K562 (cell line): ENCODE measurements at regions not wholly inside any gene's neighbourhood (a gene's known extent, or its start where the extent isn't known, plus 50 kb on each side); places are given as distances from the start of the nearest gene placed in this dataset.

Source experiments
- BCLAF1 ChIP-seq, 2 experiments: fragments of 450-650 bp in 1 of 2; IDR thresholded peaks; 2 replicates each; pipeline ENCODE4 v1.6.1; 2011 to 2017; ENCODE audit warnings: low read depth in 2 of 2, antibody characterized with exemption in 1 of 2, borderline replicate concordance in 1 of 2, low read length in 1 of 2, mild to moderate bottlenecking in 1 of 2, mixed read lengths in 1 of 2; ENCODE audit not compliant: control insufficient read depth in 1 of 2
- BRD9 ChIP-seq: fragments of 450-650 bp; IDR thresholded peaks from 2 replicates; pipeline ENCODE4 v1.6.1; 2018; ENCODE audit warnings: low read depth; ENCODE audit not compliant: partially characterized antibody
- CHD1 ChIP-seq: fragments of 200-600 bp; sonication (generic); IDR thresholded peaks from one replicate; pipeline ENCODE4 v1.6.1; 2012; ENCODE audit warnings: mild to moderate bottlenecking, moderate library complexity, low read length, inconsistent platforms
- CREB3L1 ChIP-seq: fragments of 450-650 bp; IDR thresholded peaks from 2 replicates; pipeline ENCODE4 v1.6.1; 2014; ENCODE audit warnings: low read depth, mild to moderate bottlenecking, moderate library complexity, borderline replicate concordance
- E2F6 ChIP-seq, 2 experiments: IDR thresholded peaks; 2 replicates each; pipeline ENCODE4 v1.6.1; 2011; ENCODE audit warnings: borderline replicate concordance in 1 of 2, control low read depth in 1 of 2, low read depth in 1 of 2, low read length in 1 of 2, mild to moderate bottlenecking in 1 of 2, mixed read lengths in 1 of 2, moderate library complexity in 1 of 2; ENCODE audit not compliant: insufficient read depth in 1 of 2, insufficient read length in 1 of 2, poor library complexity in 1 of 2, severe bottlenecking in 1 of 2; ENCODE audit errors: extremely low read depth in 1 of 2
- FOSL1 ChIP-seq: fragments of 200-800 bp; sonication (Bioruptor generic); conservative IDR thresholded peaks from 2 replicates; pipeline ENCODE4 v1.6.1; 2016; ENCODE audit warnings: missing genetic modification characterization, missing compliant biosample characterization
- HOMEZ ChIP-seq: fragments of 250-450 bp; sonication (Bioruptor Pico); IDR thresholded peaks from 2 replicates; pipeline ENCODE4 v1.4.0; 2020; ENCODE audit warnings: mild to moderate bottlenecking, moderate library complexity
- ILK ChIP-seq: fragments of 450-650 bp; IDR thresholded peaks from 2 replicates; pipeline ENCODE4 v1.6.1; 2016; ENCODE audit warnings: missing genetic modification characterization, low read depth, mild to moderate bottlenecking, missing compliant biosample characterization, moderate library complexity, borderline replicate concordance
- MEF2D ChIP-seq: conservative IDR thresholded peaks from 2 replicates; pipeline ENCODE4 v1.6.1; 2016; ENCODE audit warnings: low read depth, missing genetic modification characterization, missing compliant biosample characterization
- NCOA1 ChIP-seq: fragments of 450-650 bp; IDR thresholded peaks from 2 replicates; pipeline ENCODE4 v1.6.1; 2016; ENCODE audit warnings: low read depth
- SMAD2 ChIP-seq: fragments of 150-350 bp; IDR thresholded peaks from 2 replicates; pipeline ENCODE4 v1.6.1; 2014; ENCODE audit warnings: low read depth, mild to moderate bottlenecking, low read length
- SP1 ChIP-seq: sonication (generic); formaldehyde crosslinking; IDR thresholded peaks from 2 replicates; pipeline ENCODE4 v1.8.1; 2022; ENCODE audit warnings: mild to moderate bottlenecking, missing genetic modification reagents
- TCF3 ChIP-seq: sonication (generic); formaldehyde crosslinking; IDR thresholded peaks from 2 replicates; pipeline ENCODE4 v1.4.0; 2020; ENCODE audit warnings: mild to moderate bottlenecking, missing genetic modification reagents
- ZBTB49 ChIP-seq: sonication (generic); formaldehyde crosslinking; IDR thresholded peaks from 2 replicates; pipeline ENCODE4 v1.8.0; 2022; ENCODE audit warnings: missing genetic modification reagents, mild to moderate bottlenecking, borderline replicate concordance
- ZC3H11A ChIP-seq: IDR thresholded peaks from 2 replicates; pipeline ENCODE4 v1.6.1; 2012; ENCODE audit warnings: low read depth, low read length, improper control_type of control experiment
- ZFP1 ChIP-seq: fragments of 450-650 bp; formaldehyde crosslinking; IDR thresholded peaks from 2 replicates; pipeline ENCODE4 v1.4.0; 2020; ENCODE audit warnings: mild to moderate bottlenecking, mixed read lengths
- ZNF41 ChIP-seq: fragments of 250-450 bp; sonication (Bioruptor Pico); conservative IDR thresholded peaks from 2 replicates; pipeline ENCODE4 v1.4.0; 2020; ENCODE audit warnings: mild to moderate bottlenecking

GRCh38 chr2:39492095-39492590 is 55.1 kb upstream of the MAP4K3 start (continued):
- TF ChIP-seq CHD1 (no peak), NCOA1 (no peak), BRD9 (no peak), FOSL1 (tag) (peak; percentile 95), ZC3H11A (no peak), BCLAF1 (IDR thresholded peaks at IDR 0.05; ENCODE audit: borderline replicate concordance in 1 of 2, control insufficient read depth in 1 of 2, low read depth in 2 of 2, low read length in 1 of 2) (no peak), ZBTB49 (CRISPR knock-in tag) (no peak), E2F6 (IDR thresholded peaks at IDR 0.05; ENCODE audit: borderline replicate concordance in 1 of 2, extremely low read depth in 1 of 2, insufficient read depth in 1 of 2, insufficient read length in 1 of 2, low read depth in 1 of 2, low read length in 1 of 2, poor library complexity in 1 of 2, severe bottlenecking in 1 of 2) (no peak), CREB3L1 (no peak), ZNF41 (no peak), TCF3 (CRISPR knock-in tag) (peak; percentile 72), SMAD2 (no peak), ILK (tag) (no peak), HOMEZ (CRISPR knock-in tag) (no peak), MEF2D (tag) (0 out of 2 replicates have a peak, but pooled peaks have one; percentile 34), SP1 (CRISPR knock-in tag) (no peak; the same call in 1 of the 2 replicates), ZFP1 (CRISPR knock-in tag) (no peak)
